Activated CD4-positive, CD25-positive, alpha-beta regulatory T cell treated with anti-CD3 and anti-CD28 coated beads, Interleukin-2, amount 50 U/mL, for 24 hours (primary cell): ENCODE measurements at regions not wholly inside any gene's neighbourhood (a gene's known extent, or its start where the extent isn't known, plus 50 kb on each side); places are given as distances from the start of the nearest gene placed in this dataset.

ENCODE experiments used
- ATAC-seq, 2 donors: fragments of 150-1000 bp; cut with Tn5 transposase; one replicate each; pipeline ENCODE4 v1.10.0; 2021; ENCODE audit warnings: mild to moderate bottlenecking in 1 of 2, moderate library complexity in 1 of 2

DNA sequence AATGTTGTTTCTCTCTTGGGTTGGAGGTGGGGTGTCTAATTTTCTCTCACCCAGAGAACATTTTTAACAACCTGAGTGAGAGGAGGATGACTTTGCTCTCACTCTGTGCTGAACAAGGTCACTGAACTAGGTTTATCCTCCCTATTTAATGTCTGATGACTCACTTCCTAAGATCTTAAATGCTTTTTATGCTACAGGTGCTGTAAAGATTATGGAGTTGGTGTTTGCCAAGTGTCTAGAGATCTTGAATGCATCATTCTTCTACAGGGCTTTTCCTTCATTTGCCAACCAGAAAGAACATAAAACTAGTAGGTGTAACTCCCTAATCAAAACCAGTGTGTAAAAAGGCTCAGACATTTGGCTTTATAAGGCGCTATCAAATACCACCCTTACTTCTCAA, 350.5 kb upstream of the ETAA1 start:
- no peak for ATAC-seq

DNA sequence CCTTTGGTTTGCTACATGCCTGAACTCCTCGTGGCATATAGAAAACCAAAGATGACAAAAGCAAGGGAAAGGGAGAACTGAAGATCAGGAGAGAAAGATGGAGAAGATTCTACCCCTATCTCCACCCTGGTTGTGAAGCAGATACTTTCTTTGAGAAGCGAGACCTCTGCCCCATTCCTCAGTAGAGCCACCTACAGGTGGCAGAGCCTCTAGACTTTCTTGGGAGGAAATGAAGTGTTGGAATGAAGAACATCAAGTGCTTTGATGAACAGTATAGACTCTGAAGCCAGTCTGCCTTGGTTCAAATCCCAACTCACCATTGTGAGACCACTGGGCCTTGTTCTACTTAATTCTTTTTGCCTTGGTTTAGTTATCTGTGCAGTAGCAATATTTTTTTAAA, 348.8 kb upstream of the ETAA1 start:
- ATAC-seq: no peak

DNA sequence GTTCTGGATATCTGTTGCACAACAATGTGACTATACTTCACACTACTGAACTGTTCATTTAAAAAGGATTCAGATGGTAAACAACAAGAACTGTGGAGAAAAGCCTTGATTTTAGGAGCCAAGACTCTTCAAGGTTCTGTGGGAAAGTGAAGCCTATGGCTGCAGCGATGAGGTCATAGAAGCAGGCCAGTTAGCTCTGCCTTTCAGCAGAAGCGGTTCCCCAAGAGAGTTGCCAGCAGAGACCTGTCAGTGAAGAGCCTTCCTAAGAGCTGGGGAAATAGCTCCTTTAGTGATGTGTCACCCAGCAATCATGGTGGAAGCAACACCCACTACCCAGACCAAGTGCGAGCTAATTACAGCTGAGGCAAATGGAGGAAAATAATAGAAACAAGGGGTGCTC, 346.5 kb upstream of the ETAA1 start:
- ATAC-seq: no peak

DNA sequence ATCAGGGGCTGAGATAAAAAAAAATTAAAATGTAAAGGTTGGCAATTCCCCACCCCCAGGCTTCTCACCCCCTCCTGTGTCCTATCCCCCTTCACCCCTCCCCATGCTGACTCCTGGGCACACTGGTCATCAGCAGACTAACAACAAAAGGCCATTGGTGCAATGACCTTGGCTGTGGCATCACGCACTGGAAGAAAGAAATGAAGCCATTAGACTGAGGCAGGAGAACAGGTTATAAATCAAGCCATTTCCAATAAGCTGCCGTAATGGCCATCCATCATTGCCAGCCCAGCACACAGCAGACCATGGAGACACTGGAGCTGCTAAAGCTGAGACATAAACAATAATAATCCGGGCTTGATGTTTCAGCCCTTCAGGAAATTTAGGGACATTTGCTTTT, 342.4 kb upstream of the ETAA1 start:
- no peak for ATAC-seq

DNA sequence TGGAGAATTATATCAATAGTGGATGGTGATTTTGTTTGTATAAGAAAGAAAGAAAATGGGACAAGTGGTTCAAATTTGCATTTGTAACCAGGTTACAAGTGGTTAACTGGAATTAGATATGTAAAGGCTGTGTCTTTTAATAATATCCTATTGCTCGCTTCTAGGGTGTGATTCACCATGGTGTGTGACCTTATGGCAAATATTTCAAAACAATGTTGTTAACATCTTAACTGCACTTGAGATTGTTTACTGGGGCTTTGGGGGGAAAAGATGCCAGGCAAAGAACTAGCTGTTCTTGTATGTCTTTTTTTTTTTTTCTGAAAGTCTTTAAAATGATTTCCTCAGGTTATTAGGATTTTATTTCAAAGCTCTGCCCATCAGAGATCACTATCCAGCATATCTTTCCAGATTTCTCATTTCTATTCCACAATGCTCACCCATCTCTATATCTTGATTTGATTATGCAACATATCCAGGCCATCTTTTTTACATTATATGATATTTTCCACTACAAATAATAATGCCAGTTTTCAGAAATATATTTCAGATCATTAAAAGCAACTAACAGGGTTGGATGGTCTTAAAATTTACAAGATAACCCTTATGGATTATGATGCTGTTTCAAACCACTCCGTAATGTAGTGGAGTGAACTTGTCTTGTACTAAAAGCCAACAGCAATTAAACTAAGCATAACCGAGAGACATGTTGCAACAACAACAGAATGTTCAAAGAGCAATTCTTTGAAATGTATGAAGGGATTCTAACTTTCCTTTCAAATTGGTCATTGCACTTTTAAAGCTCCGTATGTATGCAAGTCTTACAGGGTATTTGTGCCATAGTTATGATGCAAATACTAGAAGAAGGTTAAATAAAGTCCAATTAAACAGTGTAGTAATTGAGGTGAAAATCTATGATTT, 341.5 kb upstream of the ETAA1 start:
- ATAC-seq: no peak

DNA sequence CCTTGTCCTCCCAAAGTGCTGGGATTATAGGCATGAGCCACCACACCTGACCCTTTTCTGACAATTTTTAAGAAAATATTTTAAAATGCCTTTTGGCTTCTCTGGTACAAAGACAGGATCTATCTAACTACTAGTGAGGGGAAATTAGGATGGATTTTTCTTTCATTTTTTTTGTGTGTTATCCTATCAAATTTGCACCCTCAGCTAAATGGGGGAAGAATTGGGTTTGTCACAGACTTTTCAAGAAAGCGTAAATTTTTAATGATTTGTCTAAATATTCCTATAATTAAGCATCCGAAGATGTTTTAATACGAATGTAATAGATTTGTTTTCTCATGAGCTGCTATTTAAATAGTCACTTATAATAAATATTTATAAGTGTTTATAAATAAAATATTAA, 340.0 kb upstream of the ETAA1 start:
- no peak for ATAC-seq

DNA sequence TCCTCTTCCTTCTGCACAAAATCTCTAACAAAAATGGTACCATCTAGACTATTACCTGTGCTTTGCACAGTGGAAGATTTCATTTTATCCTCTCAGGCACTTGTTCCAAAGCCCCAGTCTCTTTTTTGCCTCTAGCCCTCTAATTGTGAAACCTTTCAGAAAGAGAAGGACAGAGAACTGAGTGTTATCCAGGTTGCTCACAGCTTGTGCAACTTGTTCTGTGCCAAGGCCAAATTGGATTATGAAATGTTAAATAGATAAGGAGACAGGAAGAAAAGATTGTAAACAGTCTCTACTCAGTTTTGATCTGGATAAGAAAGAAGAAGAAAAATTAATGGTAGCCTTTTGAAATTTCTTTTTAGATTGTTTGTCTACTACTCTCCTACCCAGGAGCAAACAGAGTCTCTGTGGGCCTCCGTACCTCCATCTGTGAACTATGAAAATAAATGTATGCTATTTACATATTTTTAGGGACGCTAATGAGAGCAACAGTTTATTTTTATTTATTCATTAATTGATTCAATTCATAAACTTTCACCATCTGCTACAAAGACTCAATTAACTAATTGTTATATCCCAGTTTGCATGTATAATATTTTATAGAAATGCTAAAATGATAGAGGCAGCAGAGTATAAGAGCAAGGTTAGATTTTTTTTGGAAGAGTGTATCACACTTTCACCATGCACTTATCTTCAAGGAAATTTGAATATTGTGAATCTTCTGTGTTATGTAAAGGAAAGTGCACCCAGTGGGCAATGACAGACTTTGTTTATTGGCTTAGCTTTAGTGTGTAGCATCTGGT, 339.0 kb upstream of the ETAA1 start:
- ATAC-seq: no peak

DNA sequence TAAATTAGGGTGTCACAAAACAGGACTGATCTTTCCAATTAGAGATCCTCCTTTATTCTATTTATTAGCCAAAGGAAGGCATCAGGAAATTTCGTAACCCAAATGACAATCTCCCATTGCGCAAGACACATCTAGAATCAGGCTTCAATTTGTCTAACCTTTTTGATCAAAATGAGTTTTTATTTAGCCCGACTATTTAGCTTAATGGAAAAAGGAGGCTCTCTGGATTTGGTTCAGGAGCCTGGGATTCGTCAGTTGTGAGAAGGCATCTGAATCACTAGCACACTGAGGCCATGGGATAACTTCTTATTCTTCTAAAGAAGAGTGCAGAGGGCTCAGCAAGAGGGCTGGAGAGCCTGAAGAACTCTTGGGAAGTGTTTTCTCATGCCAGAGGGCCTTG, 332.1 kb upstream of the ETAA1 start:
- no peak for ATAC-seq

DNA sequence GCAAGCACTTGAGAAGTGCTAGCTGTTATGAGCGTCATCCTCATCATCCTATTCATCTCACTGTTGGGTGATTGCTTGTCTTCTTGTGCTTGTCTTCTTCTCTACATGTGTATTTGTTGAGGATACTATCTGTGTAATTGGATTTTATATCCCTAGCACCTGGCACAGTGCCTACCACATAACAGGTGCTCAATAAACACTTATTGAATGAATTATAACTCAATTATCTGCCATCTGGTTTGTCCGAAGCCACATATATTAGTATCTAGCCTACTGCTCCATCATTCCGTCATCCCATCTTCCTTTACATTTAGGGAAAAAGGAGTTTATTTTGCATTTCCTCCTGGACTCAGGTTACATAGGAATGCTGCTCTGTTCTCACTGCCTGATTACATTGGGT, 330.4 kb upstream of the ETAA1 start:
- no peak for ATAC-seq

DNA sequence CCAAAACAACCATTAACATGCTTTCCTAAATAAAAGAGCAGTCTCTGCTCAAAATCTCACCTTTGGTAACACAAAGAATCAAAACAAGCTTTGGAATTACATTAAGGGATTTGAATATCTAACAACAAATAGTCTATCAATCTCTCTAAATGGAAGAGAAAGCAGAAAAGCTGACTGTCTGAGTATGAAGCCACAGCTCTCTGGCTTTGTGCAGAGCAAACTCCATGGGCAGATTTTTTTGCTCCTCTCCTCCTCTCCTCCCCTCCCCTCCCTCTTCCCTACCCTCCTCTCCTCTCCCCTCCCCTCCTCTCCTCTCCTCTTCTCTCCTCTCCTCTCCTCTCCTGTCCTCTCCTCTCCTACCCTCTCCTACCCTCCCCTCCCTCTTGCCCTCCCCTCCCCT, 329.5 kb upstream of the ETAA1 start:
- no peak for ATAC-seq

DNA sequence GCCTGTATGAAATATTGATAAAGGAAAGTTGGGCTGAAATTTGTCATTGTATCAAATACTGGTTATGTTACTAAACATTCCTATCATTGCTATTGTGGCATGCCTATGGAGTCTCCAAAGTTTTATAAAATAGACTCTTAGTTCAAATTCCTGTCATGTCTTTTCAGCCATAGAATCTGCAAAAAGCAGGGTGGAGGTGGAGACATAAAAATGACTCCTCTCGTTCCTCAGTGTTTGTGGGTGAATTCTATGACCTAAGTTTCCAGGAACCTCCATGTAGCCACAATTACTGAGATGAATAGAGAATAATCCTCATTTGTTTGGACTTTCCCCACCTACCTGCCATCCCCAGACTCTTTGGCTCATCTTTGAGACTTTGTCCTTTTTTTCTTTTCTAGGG, 326.3 kb upstream of the ETAA1 start:
- ATAC-seq: no peak

DNA sequence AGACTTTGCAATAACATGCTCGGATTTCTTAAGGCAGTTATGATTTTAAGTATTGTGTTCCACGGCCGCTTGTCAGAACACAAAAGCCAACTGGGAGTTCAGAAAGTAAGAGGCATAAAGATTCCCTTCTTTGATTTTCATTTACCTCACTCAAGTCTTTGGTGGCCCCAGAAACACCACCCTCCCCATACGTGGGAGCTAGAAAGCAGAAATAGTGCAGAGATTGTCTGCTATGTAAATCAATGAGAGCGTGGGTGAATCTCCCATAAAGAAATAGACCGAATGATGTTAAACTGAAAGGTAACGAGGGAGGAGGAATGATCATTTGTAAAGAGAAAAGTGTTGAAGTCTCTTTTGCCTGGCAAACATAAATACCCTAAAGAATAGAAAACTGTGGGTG, 322.1 kb upstream of the ETAA1 start:
- no peak for ATAC-seq

DNA sequence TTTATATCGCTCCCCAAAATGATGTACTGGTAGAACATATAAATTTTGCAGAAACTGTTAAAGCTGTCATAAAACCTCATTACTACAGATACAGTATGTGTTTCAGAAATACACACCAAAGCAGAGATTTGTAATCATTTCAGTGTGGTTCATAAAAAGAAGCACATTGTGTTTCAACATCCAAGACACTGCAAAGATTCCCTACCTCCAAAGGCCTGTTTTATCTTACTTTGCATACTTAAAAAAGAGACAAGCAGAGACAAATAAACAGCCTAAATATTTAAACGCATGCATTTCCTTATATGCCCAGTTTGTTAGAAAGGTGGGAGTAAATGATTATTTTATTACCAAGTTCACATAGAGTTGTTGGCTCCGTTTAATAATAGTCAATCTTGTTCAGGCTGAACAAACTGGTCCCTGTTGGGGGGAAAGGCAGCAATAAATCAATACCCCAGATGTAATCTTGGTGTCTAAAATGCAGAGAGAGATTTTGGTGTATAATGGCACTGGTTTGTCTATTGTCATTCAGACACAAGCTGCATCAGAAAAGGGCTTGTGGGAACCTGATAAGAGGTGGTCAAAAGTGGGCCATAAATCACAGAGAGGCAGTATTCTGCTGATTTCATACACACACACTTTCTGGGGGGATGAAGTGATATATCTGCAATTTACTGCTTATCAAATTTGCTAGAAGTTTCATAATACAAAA, 321.4 kb upstream of the ETAA1 start:
- no peak for ATAC-seq

DNA sequence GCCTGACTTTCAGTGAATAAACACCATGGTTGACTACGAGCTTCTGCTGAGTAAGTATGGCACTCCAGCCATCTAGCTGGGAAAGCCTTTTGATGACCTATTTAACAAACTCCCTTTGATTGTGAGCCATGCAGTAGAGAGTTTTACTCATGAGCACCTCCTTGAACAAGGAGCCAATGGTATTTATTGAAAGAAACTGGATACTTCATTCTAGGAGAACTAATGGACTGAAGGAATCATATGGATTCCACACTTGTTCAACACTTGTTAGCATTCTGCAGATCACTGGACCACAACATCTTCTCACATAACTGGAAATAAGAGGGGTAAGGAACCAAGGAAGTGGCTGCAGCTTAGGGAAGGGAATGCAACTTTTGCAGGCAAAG, 320.9 kb upstream of the ETAA1 start:
- no peak for ATAC-seq

DNA sequence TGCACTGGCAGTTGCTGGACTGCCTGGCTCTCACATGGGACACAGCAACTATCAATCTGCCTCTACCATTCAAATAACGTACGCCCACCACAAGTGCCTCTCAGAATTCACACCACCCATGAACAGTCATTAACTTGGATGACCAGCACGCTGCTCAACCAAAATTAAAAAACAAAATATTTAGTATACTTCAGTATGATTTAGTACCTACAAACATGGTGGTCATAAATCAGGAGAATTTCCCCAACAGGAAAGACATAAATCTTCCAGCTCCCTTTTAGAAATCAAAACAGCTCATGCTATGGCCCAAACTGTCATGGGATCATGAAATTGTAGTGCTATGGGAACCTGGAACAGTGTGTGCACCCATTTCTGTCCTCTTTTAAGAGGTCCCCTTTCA, 317.4 kb upstream of the ETAA1 start:
- no peak for ATAC-seq

DNA sequence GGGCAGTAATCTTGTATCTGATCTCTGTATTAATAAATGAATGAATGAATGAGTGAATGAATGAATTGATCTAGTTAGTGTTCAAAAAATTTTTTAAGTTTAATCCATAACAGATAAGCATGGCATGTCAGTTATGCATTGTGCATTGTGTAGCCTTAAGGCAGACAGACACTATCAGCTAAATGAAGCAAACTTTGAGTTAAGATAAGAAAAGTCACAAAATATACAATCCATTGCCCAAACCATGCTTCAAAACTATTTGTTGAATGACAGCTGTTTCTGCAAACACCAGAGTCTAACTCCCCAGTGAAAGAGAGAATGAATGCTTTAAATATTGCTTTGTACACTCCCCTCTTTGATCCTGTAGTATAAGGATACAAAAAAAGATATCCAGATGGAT, 314.3 kb upstream of the ETAA1 start:
- no peak for ATAC-seq

DNA sequence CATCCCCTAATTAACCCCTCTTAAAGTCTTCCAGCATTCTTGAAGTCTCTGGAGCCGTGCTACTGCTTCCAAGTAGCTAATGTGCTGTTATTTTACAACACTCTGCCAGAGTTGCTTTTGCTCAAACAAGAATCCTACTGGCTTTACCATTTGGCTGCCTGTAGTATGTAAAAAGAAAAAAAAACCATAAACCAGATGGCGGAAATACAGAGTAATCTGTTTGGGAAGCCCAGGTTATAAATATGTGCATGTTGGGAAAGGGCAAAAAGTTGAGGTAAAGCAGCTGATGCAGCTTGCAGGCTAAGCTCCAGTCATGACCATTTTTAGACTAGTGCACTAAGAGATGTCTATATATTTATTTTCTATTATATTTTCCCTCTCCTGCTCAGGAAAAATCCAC, 313.2 kb upstream of the ETAA1 start:
- no peak for ATAC-seq

DNA sequence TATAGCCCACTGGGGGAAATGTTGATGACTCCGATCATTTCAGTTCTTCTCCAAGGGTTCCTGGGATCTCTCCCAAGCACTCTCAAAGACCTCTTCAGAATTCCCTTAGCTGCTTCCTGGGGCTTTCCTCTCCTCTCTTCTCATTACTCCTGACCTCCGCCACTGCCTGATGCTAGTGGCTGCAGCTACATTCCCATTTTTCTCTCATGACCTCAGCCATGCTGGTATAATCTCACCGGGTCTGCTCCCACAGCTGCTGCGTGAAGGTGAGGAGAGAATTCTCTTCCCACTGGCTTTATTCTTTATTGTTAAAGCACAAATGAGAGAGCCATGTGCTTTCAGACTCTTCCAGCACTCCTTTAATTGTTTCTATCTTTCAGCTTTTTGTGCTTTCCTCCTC, 312.0 kb upstream of the ETAA1 start:
- no peak for ATAC-seq

DNA sequence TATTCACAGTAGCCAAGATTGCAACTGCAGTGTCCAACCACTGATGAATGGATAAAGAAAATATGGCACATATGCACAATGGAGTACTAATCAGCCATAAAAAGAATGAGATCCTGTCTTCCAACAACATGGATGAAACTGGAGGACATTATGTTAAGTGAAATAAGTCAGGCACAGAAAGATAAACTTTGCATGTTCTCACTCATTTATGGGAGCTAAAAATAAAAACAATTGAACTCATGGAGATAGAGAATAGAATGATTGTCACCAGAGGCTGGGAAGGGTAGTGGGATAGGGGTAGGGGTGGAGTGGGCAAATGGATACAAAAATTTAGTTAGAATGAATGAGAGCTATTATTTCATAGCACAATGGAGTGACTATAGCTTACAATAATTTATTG, 305.5 kb upstream of the ETAA1 start:
- ATAC-seq: no peak

DNA sequence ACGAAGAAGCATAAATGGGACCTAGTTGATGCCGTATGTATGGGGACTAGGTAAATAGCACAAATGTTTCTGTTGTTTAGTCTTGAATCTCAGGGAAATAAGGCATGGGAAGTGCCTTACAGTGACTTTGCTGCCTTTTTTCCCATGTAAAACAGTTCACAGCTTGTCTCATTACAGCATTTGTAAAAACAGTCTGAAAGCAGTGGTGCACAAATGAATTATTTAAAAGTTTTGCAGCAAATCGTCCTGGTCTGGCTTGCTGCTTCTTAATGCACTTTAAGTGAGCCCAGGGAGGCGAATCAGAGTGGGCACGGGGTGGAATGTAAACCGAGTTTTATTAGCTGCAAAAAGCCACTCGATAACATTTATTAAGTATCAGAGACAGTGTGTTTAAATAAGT, 302.0 kb upstream of the ETAA1 start:
- ATAC-seq: no peak

DNA sequence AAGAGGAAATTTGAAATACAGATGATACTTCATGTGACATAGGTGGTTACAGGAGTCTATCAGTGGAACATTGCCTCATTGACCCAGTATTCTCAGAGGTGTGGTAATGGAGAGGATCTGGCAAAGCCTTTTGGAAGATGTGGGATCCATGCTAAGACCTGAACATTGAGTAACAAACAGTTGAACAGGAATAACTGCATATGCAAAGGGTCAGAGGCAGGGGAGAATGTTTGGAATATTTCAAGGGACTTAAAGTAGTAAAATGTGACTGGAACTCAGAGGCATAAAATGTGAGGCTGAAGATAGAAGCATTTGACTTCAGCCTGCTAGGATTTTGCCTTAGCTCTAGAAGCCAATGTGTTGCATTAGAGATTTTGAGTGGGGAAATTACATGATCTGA, 300.2 kb upstream of the ETAA1 start:
- ATAC-seq: no peak

DNA sequence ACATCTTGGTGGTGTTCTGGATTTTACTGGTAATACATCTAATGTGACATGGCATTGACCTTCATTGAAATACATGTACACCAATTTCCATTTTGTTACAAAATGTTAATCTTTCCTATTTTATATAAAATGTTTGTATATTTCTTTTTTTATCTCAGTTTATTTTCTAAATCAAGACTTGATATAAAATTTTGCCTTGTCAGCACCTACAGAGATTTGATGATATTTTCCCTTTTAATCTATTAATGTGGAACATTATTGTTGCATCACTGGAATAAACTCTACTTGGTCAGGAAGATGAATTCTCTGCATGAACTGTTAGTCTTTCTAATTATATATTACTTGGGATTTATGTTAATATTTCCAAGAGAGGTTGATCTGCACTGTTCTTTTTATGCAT, 294.0 kb upstream of the ETAA1 start:
- ATAC-seq: no peak

DNA sequence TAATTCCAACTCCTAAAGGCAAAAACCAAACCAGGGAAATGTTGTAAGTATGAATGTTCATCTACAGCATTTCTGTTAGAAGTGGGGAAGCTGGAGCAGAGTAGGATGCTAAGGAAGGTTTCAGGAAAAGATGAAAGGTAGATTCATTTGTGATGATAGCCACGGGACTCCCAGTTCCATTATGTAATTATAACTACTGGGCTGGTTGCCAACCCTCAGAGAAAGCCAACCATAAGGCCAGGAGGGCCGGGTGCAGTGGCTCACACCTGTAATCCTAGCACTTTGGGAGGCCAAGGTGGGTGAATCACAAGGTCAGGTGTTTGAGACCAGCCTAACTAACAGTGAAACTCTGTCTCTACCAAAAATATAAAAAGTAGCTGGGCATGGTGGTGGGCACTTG, 288.9 kb upstream of the ETAA1 start:
- no peak for ATAC-seq

DNA sequence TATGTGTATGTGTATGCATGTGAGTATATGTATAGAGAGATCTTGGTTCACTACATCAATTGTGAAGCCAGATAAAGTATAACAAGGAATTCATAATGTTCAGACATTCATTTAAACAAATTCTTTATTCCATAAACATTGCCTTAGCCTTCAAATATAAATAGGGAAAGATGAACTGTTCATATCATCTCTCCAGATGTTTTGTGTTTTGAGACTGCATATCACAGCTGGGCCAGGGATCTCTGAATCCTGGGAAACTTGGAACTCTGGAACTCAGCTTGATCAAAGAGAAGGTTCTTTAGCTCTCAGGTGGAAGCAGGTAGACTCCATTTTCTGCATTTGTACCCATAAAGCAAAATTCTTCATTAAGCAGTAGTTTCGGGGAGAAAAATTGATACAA, 272.6 kb upstream of the ETAA1 start:
- no peak for ATAC-seq
